Fibroblast of lung (primary cell): ENCODE measurements at regions not wholly inside any gene's neighbourhood (a gene's known extent, or its start where the extent isn't known, plus 50 kb on each side); places are given as distances from the start of the nearest gene placed in this dataset.

Source experiments
- EZH2 ChIP-seq: IDR thresholded peaks from 2 replicates; pipeline ENCODE4 v1.5.1; 2012; ENCODE audit warnings: low read length, control low read depth, mild to moderate bottlenecking; ENCODE audit errors: missing control alignments
- TF ChIP-seq, protein P1 (sequence below), 2 donors: IDR thresholded peaks in 1 of 2; conservative IDR thresholded peaks in 1 of 2; 1 replicate in 1 of 2; 2 replicates in 1 of 2; pipeline ENCODE4 v1.5.1; 2011 to 2012; ENCODE audit warnings: low read length in 2 of 2, control low read depth in 1 of 2, inconsistent platforms in 1 of 2, low read depth in 1 of 2, mild to moderate bottlenecking in 1 of 2

DNA sequence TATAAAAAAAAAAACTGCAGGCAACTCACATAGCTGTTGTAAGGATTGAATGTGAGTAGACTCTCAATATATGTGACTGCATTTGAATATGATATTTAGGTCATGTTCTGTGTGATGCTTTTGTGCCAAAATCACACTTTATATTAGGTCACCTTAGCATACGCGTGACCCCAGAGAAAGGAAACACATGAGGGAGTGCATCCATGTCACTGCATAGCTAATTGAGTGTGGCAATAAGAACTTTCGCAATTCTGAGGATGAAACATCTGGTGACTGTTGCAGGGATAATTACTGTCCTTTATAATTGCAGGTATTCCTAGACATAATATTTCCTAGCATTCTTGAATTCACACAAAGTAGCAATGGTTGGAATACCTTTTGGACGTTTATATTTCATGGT is 459.5 kb upstream of the KLF4 start:
- TF ChIP-seq, protein P1, sequence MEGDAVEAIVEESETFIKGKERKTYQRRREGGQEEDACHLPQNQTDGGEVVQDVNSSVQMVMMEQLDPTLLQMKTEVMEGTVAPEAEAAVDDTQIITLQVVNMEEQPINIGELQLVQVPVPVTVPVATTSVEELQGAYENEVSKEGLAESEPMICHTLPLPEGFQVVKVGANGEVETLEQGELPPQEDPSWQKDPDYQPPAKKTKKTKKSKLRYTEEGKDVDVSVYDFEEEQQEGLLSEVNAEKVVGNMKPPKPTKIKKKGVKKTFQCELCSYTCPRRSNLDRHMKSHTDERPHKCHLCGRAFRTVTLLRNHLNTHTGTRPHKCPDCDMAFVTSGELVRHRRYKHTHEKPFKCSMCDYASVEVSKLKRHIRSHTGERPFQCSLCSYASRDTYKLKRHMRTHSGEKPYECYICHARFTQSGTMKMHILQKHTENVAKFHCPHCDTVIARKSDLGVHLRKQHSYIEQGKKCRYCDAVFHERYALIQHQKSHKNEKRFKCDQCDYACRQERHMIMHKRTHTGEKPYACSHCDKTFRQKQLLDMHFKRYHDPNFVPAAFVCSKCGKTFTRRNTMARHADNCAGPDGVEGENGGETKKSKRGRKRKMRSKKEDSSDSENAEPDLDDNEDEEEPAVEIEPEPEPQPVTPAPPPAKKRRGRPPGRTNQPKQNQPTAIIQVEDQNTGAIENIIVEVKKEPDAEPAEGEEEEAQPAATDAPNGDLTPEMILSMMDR (conservative IDR thresholded peaks at IDR 0.05 in 1 of 2, IDR thresholded peaks at IDR 0.05 in 1 of 2; ENCODE audit: low read depth in 1 of 2, low read length in 2 of 2) = no peak
- TF ChIP-seq EZH2 = no peak
